ENCODE measurements at regions not wholly inside any gene's neighbourhood (a gene's known extent, or its start where the extent isn't known, plus 50 kb on each side); places are given as distances from the start of the nearest gene placed in this dataset.

- TF ChIP-seq CTCF (conservative IDR thresholded peaks at IDR 0.05; ENCODE audit: low read depth in 2 of 2) (no peak), REST (IDR thresholded peaks at IDR 0.05; ENCODE audit: unreplicated experiment) (no peak), ETS1 (IDR thresholded peaks at IDR 0.05) (no peak)
Observed at GRCh38 chr4:53790286-53790685, 199.0 kb upstream of the LNX1 start.

Data from GM23338 (cell line).